Retina (tissue), 1 donor: ENCODE measurements at regions not wholly inside any gene's neighbourhood (a gene's known extent, or its start where the extent isn't known, plus 50 kb on each side); places are given as distances from the start of the nearest gene placed in this dataset.
"Not testable (repeated sequence)": the region's sequence is repeated elsewhere in the genome, so short reads cannot be mapped to it uniquely, and the experiment has no call there.

Experiments
- DNase-seq: peaks from one replicate; pipeline ENCODE4 v3.0.0-alpha.2; 2016

DNA sequence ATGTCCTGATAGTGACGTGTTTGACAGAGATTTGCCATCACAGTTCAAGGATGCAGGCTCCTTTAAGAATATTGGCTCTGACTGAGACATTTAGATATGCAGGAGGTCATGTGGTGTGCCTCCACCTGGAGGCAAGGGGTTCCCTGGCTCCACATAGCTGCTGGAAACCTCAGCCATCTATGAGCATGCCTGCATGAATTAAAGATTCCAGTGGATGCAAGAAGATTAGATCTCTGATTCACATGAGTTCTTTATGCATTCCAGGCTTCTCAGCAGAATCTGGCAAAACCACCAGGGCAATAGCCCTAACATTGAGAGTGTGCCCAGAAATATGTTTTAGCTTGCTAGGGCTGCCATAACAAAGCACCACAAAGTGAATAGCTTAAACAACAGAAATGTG, 298.5 kb upstream of the AADAT start:
- DNase-seq, result no peak

DNA sequence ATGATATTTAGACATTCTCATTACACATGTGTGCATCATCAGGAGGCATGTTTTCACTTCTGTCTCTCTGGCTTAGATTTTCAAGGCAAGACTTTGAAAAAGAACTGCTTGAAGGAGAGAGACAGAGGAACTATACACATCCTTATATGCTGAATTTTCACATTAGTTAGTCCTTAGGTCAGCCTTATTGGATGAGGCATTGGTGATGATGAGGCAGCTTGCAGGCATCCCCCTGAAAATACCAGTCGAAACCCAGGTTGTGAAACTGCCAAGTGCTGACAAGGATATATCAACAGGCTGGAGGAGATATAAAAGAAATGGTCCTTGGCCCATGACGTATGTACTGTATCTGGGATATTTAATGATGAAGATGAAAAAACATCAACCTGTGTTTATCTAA, 297.2 kb upstream of the AADAT start:
- DNase-seq, result no peak

DNA sequence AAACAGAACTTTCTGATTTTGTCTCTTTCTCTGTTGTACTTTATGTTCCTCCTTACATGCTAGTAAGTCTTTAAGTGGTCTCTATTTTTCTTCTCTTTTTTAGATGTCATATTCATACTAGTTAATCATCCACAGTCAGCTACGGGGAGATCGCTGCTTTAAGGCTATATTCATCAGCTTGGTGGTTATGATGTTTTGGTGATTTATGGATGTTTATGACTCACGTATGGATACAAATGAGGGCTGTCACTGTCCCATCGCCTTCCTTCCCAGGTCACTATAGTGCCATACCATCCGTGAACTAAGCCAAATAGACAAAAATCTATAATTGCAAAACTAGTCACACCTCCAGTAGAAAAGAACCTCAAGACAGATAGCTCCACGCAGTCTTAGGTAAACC, 296.8 kb upstream of the AADAT start:
- DNase-seq, result no peak

DNA sequence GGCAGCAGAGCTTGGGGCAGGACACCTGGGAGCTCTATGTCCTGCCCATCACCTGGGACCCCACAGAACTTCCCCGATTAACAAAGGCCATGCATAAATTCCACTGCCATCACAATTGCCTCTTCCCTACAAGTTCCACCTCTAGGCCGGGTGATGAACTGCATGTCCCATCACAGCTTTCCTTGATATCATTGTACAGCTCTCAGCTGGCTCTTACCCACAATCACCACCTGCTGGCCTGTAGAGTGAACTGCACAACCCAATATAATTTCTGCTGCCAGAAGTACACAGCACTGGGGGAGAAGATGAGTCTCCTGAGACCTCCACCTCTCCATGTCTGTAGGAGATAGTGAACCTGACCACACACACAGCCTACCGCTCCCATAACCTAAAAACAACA, 285.0 kb upstream of the AADAT start:
- no peak for DNase-seq

DNA sequence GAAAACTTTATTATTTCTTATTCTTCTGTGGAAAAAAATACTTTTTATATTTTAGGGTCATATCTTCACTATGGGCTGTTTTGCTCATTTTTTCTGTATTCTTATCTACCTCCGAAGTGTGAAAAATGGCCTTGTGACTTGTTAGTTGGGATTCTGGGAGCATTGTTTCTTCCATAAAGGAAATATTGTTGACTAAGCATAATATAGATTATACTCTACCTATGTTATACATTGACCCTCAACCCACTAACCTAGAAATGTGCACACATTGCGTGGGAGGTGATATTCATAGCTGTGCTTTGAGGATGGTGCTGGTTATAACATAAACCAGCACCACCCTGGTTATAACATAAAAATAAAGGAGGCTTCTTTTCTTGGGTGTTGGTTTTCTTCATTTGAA, 259.2 kb upstream of the AADAT start:
- DNase-seq, result no peak

DNA sequence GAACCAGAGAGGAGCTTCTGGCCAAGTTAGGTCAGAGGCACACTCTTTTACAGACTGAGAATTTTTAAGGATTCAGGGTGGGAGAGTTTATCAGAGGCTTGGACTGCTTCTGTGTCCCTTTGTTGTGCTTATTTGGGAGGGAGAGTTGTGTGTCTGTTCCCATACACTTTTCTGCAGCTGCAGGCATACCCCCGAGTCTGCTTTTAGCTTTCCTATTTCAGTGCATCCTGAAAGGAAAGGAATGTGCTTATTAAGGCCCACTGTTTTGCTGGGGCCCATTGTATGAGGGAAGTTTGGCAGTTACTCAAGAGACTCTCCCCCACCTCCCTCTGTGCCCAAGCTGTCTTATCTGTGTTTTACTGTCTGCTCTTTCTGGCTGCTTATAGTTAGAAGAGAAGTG, 257.4 kb upstream of the AADAT start:
- not testable (repeated sequence) for DNase-seq

DNA sequence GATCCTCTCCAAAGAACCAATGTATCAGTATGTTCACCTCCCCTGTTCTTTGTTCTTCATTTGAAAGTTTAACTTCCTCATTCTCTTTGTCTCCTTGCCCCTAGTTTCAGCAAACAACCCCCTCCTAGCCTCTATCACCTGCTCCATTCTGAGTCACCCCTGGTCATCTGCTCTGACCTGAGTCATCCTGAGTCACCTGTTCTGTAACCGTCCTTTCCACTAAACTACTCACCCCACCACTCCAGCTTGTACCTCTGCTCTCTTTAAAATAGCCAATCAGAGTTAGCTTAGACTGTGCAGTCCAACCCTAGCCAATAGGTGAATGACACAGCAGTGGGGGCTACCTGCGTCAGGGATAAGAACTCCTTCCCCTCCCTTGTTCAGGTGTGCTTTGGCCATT, 249.8 kb upstream of the AADAT start:
- no peak for DNase-seq

DNA sequence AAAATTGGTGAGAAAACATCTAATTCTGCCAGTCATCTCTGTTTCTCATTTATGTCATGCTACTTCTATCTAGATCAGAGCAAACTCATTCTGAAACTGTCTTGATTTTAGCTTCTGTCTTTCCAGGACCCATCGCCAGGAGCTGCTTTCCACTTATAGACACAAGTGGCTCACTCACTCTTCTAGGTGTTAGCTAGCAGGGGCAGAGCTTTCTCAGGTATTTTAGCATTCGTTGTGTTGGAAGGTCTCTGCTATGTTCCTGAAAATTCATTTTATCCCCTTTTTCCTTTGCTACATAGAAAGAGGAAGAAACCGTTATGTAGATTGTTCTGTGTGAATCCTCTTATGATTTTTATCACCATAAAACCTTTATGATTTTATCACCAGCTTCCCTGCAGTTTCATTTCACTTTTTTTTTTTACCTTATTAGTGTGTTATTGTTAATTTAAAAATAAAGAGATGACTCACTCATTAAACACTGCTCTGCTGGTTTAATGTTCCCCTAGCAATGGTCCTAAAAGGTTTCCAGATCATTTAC, 246.6 kb upstream of the AADAT start:
- DNase-seq, result no peak

DNA sequence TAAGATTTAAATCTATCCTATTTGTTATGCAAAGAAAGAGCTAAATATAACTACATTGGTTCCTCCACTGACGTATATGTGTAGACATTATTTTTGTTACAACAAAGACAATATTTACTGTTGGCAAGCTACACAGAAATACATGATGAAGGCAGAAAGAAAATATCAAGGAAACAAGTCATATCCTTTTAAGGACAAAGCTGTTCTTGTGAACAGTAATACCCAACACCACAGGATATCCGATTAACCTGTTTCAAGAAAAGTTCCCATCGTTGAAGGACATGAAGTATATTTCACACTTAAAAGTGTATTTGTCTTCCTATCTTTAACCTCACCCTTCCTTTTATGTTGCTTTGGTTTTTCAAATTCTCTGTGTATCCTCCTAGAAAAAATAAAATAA, 235.8 kb upstream of the AADAT start:
- no peak for DNase-seq

DNA sequence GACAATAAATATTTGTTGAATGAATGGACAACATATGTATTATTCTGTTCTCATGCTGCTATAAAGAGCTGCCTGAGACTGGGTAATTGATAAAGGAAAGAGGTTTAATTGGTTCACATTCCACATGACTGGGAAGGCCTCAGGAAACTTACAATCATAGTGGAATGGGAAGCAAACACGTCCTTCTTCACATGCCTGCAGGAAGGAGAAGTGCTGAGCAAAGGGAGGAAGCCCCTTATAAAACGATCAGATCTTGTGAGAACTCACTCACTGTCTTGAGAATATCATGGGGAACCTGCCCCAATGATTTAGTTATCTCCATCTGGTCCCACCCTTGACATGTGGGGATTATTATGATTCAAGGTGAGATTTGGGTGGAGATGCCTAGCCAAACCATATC, 233.9 kb upstream of the AADAT start:
- DNase-seq, result no peak

DNA sequence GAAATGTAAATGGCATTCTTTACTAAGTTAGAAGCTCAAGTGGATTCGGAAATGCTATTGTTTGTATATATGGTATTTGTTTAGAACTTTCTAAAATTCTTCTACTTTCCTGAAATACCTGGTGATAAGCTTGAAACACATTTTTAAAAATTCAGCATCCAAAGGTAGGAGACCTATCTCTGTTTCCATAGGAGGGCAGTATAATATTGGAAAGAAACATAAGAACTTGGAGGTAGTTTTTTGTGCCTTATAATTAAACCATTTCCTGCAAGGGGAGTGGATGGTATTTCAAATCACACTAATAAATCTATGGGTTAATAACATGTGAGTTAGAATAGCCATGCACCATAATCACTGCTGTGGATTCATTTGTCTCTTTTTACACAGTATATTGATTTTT, 217.4 kb upstream of the AADAT start:
- no peak for DNase-seq

DNA sequence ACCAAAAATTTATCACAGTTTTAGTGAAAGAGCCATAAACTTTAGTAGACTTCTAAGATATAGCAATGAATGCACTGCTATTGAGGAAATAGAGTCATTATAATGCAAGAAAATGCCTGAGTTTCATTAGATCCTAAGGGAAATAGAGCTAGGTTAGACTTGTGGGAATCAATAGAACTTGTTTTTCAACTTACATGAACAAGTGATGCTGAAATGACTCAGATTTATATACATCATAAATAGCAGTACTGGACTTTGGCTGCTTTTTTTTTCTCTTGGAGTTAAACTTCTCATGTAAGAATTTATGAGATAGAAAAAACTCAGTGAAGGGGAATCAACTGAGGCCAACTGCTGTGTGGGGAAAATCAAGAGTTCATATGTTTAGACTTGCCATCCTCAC, 216.5 kb upstream of the AADAT start:
- no peak for DNase-seq

DNA sequence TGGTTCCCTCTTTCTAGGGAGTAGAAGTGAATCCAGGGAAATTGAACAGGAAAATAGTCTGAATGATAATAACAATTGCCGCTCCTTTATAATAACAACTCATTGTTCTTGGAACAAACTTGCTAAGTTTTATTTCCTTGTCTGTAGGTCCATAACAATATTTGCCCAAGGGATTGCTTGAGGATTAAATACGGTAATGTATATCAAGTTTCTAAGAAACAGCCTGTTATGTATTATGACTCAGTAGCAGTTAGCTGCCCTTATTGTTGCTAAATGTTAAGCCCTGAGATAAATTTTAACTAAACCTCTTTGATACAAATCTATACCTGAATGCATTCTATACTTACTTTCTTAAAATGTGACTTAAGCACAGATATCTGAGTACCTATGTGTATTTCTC, 215.9 kb upstream of the AADAT start:
- DNase-seq, result no peak

DNA sequence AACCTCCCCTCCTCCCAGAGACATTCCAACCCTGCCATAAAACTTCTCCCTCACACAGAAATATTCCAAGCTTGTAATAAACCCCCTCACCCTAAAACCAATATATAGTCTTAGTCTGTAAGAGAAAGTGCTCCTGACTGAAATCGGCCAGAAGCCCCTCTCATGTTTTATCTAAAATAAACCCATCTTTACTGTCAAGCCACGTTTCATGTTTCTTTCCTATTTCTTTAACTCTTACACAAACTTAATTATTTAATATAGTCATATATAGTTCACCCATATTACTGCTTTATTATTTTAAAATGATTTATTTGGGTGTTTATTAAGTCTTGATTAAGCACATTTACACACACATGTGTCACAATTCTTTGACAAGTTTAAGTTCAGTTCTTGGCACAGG, 191.3 kb upstream of the AADAT start:
- no peak for DNase-seq

DNA sequence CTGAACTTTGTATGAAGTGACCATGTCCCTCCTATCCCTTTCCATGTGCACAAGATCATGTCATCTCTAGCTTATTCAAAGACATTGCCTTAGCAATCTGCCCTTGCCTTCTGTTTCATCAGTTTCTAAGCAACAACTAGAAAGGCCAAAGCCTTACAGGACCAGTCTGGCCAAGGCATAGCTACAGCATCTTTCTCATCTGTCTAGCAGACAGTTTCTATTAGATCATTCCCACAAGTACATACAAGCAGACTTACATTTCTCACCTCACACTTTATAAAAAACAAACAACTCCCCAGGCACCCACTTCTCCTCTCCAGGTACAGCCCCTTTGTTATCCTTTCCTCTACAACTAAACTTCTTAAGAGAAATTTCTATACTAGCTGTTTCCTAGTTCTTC, 188.7 kb upstream of the AADAT start:
- DNase-seq, result no peak

DNA sequence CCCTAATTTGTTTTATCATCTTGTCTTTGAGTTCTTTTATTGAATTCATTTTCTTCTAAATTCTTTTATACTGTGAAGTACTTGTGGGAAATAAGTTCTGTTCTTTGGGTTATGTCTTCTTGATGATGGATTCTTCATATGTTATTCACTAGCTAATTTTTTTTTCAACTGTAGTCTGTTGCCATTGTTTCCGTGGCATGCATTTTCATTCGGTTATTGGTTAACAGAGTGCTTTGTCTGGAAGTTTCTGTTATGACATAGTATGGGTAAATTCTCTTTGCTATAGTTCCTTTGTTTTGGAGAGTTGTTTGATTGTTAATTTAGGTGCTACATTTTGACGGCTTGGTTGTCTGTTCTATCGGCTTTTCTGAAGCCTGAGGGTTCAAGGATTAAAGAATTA, 184.9 kb upstream of the AADAT start:
- no peak for DNase-seq

DNA sequence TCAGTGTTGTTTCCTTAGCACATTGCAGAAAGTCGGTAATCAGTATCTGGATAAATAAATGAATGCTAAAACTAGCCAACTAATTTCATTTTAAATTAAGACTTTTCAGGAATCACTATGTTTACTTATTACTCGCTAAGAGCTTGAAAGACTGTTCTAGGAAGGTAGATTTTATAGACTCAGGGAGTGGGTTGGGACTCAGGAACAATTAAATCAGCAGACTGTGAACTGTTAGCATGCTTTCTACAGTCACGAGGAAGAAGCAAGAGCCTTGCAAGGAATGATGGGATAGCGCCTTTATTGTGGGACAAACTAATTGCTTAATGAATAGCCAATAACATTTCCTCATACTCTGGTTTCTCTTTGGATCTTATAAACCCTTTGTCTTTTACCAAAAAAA, 183.2 kb upstream of the AADAT start:
- DNase-seq, result no peak

DNA sequence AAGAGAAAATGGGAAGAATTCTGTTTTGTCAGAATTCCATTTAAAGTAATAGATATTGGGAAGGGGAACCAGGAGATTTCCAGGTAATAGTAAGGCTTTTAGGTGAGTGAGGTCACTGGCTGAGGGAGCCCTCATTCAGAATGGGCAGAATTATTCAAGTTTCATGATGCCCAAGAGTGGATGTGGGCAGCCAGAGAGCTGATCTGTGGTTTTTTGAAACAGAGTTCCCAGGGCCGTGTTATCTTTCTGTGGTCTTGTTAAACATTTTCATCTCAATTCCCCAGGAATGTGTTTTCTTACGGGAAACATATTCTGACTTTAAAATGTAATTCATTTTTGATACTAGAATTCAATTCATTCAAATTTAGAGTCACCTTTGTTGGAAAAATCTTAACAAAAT, 182.0 kb upstream of the AADAT start:
- no peak for DNase-seq

DNA sequence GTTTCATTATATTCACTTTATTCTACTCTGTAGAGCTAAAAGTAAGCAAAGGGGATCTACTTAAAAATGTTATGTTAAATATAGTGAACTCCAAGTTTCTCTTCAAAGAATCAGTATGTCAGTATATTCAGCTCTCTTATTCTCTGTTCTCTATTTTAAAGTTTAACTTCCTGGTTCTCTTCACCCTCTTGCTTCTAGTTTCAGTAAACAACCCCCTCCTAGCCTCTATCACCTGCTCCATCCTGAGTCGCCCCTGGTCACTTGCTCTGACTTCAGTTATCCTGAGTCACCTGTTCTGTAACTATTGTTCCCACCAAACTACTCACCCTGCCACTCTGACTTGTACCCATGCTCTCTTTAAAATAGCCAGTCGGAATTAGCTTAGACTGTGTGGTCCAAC, 180.9 kb upstream of the AADAT start:
- no peak for DNase-seq

DNA sequence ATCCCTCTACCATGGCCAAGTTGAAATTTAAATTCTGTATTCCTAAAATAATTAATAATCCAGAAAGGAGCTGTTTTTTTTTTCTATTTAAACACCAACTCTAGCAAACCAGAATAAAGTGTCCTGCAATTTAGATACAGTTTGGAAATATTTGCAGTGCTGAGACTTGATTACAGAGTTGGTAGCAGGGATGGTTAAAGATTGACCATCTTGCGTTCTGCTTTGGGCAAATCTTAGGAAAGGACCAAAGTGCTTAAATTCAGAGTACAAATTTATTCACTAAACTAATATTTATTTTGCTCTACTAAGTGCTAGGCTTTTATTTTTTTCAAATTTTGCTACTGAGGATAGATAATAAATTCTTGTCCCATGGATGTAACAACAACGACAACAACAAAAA, 180.2 kb upstream of the AADAT start:
- no peak for DNase-seq

DNA sequence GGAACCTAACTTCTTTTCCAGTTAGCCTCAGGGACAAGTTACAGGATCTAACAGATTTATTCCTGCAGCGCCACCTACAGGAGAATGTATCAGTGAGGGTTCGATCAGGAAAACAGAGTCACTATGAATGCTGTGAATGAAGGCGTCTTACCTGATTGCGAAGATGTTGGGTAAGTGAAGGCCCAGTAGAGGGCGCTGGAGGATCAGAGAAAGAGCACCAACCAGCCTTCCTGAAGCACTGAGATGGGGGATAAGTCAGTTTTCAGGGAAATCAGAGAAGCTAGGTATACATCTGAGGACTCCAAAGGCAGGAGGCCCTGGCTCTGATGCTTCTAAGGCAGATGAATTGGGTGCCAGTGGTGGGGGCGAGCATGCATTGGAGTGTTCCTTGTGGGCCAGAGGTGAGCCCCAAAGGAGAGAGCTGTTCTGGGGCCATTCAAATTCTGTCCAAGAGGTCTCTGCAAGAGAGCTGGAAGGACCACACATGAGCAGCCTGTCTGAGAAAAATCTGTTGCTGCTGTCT, 169.9 kb upstream of the AADAT start:
- DNase-seq, result peak; percentile 91

DNA sequence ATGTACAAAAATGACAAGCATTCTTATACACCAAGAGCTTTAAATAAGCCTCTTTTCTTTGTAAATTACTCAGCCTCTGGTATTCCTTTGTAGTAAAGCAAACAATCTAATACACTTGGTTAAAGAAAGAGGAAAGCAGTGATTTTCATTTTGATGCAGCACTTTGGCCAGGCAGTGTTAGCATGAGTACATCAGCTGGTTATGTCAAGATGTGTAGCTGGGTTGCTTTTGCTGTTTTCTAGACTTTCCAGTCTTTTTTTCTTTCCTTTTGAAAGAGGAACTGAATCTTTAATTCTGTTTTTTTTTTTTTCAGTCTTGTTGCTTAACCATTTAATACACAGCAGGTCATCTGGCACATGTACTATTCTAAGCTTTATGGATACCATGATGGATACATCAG, 167.1 kb upstream of the AADAT start:
- DNase-seq, result no peak

DNA sequence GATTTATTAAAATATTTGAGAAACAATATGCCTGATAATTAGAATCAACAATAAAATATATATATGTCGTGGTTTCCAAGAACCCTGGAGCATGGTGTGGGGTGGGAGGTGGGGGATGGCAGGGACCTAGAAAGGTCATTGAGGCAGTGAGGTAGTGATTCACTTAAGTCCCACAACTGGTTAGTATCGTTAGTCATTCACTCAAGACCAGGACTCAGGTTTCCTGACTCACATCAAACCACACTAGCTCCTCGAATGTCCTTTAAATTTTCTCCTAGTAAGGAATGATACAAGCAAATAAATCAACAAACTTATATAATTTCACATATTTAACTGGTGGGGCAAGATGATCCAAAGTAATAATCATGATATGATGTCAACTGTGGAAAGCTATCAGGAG, 158.8 kb upstream of the AADAT start:
- no peak for DNase-seq

DNA sequence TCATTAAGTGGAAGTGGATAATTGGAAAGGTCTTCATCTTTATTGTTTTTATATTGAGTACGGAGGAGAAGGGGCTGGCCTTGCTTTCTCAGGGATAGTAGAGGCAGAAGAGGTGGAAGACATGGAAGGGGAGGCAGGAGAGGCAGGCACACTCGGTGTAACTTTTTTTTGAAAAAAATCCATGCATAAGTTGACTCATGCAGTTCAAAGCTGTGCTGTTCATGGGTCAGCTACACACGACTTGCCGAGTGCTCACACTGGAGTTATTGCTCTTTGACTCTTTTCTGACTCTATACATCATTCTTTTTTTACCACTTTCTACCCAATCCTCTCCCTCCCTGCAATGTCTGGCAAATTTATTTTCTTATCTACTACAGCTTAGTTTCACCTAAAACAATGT, 158.3 kb upstream of the AADAT start:
- no peak for DNase-seq

DNA sequence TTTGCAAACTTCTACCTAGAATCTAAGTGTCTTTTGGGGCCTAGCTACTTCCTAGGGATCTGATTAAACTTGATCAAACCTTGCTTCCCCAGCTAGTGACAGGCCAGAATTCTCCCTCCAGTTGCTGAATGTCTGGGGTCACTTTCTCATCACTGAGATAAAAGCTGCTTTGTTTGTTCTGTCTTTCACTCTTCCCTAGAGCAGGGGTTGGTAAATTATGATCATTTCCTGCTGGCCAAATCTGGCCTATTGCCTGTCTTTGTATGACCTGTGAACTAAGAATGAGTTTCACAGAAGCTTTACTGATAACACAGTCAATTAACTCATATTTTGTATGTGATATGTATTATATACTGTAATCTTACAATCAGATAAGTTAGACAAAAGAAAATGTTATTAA, 157.8 kb upstream of the AADAT start:
- no peak for DNase-seq
